ENCODE measurements at regions not wholly inside any gene's neighbourhood (a gene's known extent, or its start where the extent isn't known, plus 50 kb on each side); places are given as distances from the start of the nearest gene placed in this dataset.
A peak's percentile ranks its signal among the peaks of the same experiment; 100 is the strongest.
"Not testable (repeated sequence)": the region's sequence is repeated elsewhere in the genome, so short reads cannot be mapped to it uniquely, and the experiment has no call there.

GRCh38 chr3:194867270-194867983, 181.7 kb downstream of the FAM43A start:
- H3K4me3 ChIP-seq (ENCODE audit: low read length), result no peak overlapping the region
- H3K9me3 ChIP-seq (ENCODE audit: insufficient read depth, low read depth, low read length), result no peaks in the 10 kb centered on the region
- peaks cover 24% of the 10 kb centered on the region for H3K4me1 ChIP-seq (ENCODE audit: insufficient read depth, low read length)
- no peak overlapping the region for H3K9ac ChIP-seq (ENCODE audit: low read depth, low read length)
- H3K36me3 ChIP-seq (ENCODE audit: insufficient read depth, low read length), result no peaks in the 10 kb centered on the region
- WGBS, result 87% methylated on average over 9 of the region's 13 CpGs
- 0 out of 2 replicates have a peak, but pooled peaks cover 4% of the 10 kb centered on the region for H3K27me3 ChIP-seq (ENCODE audit: insufficient read depth, low read length)
- H3K27ac ChIP-seq (ENCODE audit: low read depth, low read length), result no peak overlapping the region

GRCh38 chr3:194868831-194869230, 183.1 kb downstream of the FAM43A start:
- Histone ChIP-seq H3K4me1 (ENCODE audit: insufficient read depth, low read length) (peaks cover 27% of the 10 kb centered on the region), H3K27me3 (ENCODE audit: insufficient read depth, low read length) (no peaks in the 10 kb centered on the region), H3K36me3 (ENCODE audit: insufficient read depth, low read length) (no peaks in the 10 kb centered on the region), H3K27ac (ENCODE audit: low read depth, low read length) (no peak overlapping the region), H3K9me3 (ENCODE audit: insufficient read depth, low read depth, low read length) (no peaks in the 10 kb centered on the region), H3K9ac (ENCODE audit: low read depth, low read length) (no peak overlapping the region), H3K4me3 (ENCODE audit: low read length) (no peak overlapping the region)
- WGBS, result 87% methylated on average over 11 of the region's 11 CpGs

GRCh38 chr3:194869482-194870169, 183.9 kb downstream of the FAM43A start:
- Histone ChIP-seq H3K4me3 (ENCODE audit: low read length) (no peak overlapping the region), H3K27me3 (ENCODE audit: insufficient read depth, low read length) (no peaks in the 10 kb centered on the region), H3K36me3 (ENCODE audit: insufficient read depth, low read length) (no peaks in the 10 kb centered on the region), H3K9ac (ENCODE audit: low read depth, low read length) (no peak overlapping the region), H3K27ac (ENCODE audit: low read depth, low read length) (no peak overlapping the region), H3K9me3 (ENCODE audit: insufficient read depth, low read depth, low read length) (no peaks in the 10 kb centered on the region), H3K4me1 (ENCODE audit: insufficient read depth, low read length) (peaks cover 27% of the 10 kb centered on the region)
- WGBS, result 87% methylated on average over 14 of the region's 14 CpGs

GRCh38 chr3:194870394-194871110, 184.9 kb downstream of the FAM43A start:
- Histone ChIP-seq H3K9me3 (ENCODE audit: insufficient read depth, low read depth, low read length) (no peaks in the 10 kb centered on the region), H3K27me3 (ENCODE audit: insufficient read depth, low read length) (no peaks in the 10 kb centered on the region), H3K36me3 (ENCODE audit: insufficient read depth, low read length) (no peaks in the 10 kb centered on the region), H3K9ac (ENCODE audit: low read depth, low read length) (no peak overlapping the region), H3K4me3 (ENCODE audit: low read length) (no peak overlapping the region), H3K27ac (ENCODE audit: low read depth, low read length) (no peak overlapping the region), H3K4me1 (ENCODE audit: insufficient read depth, low read length) (peaks cover 27% of the 10 kb centered on the region)
- 75% methylated on average over 13 of the region's 13 CpGs for WGBS

- H3K36me3 ChIP-seq (ENCODE audit: insufficient read depth, low read length), result no peaks in the 10 kb centered on the region
- H3K9ac ChIP-seq (ENCODE audit: low read depth, low read length), result no peak overlapping the region
- H3K27me3 ChIP-seq (ENCODE audit: insufficient read depth, low read length), result no peaks in the 10 kb centered on the region
- no peak overlapping the region for H3K4me3 ChIP-seq (ENCODE audit: low read length)
- H3K9me3 ChIP-seq (ENCODE audit: insufficient read depth, low read depth, low read length), result no peaks in the 10 kb centered on the region
- H3K4me1 ChIP-seq (ENCODE audit: insufficient read depth, low read length), result peaks cover 27% of the 10 kb centered on the region
- WGBS, result 25% methylated on average over 12 of the region's 13 CpGs
- H3K27ac ChIP-seq (ENCODE audit: low read depth, low read length), result no peak overlapping the region
These were observed 185.6 kb downstream of the FAM43A start for GRCh38 chr3:194871143-194871863.

- H3K9me3 ChIP-seq (ENCODE audit: insufficient read depth, low read depth, low read length), result no peaks in the 10 kb centered on the region
- 48% methylated on average over 14 of the region's 14 CpGs for WGBS
- peak overlapping the region; percentile 22; the same call in 1 of the 2 replicates for H3K27ac ChIP-seq (ENCODE audit: low read depth, low read length)
- no peak overlapping the region for H3K4me3 ChIP-seq (ENCODE audit: low read length)
- H3K9ac ChIP-seq (ENCODE audit: low read depth, low read length), result no peak overlapping the region
- H3K36me3 ChIP-seq (ENCODE audit: insufficient read depth, low read length), result no peaks in the 10 kb centered on the region
- no peaks in the 10 kb centered on the region for H3K27me3 ChIP-seq (ENCODE audit: insufficient read depth, low read length)
- peaks cover 27% of the 10 kb centered on the region for H3K4me1 ChIP-seq (ENCODE audit: insufficient read depth, low read length)
These were observed 186.4 kb downstream of the FAM43A start for GRCh38 chr3:194871864-194872668.

GRCh38 chr3:194872669-194872977, 186.9 kb downstream of the FAM43A start:
- Histone ChIP-seq H3K27me3 (ENCODE audit: insufficient read depth, low read length) (no peaks in the 10 kb centered on the region), H3K9me3 (ENCODE audit: insufficient read depth, low read depth, low read length) (no peaks in the 10 kb centered on the region), H3K9ac (ENCODE audit: low read depth, low read length) (no peak overlapping the region), H3K4me3 (ENCODE audit: low read length) (no peak overlapping the region), H3K4me1 (ENCODE audit: insufficient read depth, low read length) (peaks cover 27% of the 10 kb centered on the region), H3K27ac (ENCODE audit: low read depth, low read length) (peak overlapping the region; percentile 49; the same call in 1 of the 2 replicates), H3K36me3 (ENCODE audit: insufficient read depth, low read length) (no peaks in the 10 kb centered on the region)
- 0% methylated on average over 2 of the region's 2 CpGs for WGBS

GRCh38 chr3:194873474-194873873, 187.8 kb downstream of the FAM43A start:
- H3K9me3 ChIP-seq (ENCODE audit: insufficient read depth, low read depth, low read length); H3K9ac ChIP-seq (ENCODE audit: low read depth, low read length); H3K36me3 ChIP-seq (ENCODE audit: insufficient read depth, low read length); H3K27ac ChIP-seq (ENCODE audit: low read depth, low read length); H3K27me3 ChIP-seq (ENCODE audit: insufficient read depth, low read length); H3K4me3 ChIP-seq (ENCODE audit: low read length): not testable (repeated sequence)
- 91% methylated on average over 10 of the region's 10 CpGs for WGBS
- peaks cover 27% of the 10 kb centered on the region for H3K4me1 ChIP-seq (ENCODE audit: insufficient read depth, low read length)

- no peak overlapping the region for H3K9ac ChIP-seq (ENCODE audit: low read depth, low read length)
- no peaks in the 10 kb centered on the region for H3K9me3 ChIP-seq (ENCODE audit: insufficient read depth, low read depth, low read length)
- H3K36me3 ChIP-seq (ENCODE audit: insufficient read depth, low read length), result no peaks in the 10 kb centered on the region
- peaks cover 27% of the 10 kb centered on the region for H3K4me1 ChIP-seq (ENCODE audit: insufficient read depth, low read length)
- no peak overlapping the region for H3K4me3 ChIP-seq (ENCODE audit: low read length)
- WGBS, result 94% methylated on average over 5 of the region's 5 CpGs
- H3K27me3 ChIP-seq (ENCODE audit: insufficient read depth, low read length), result no peaks in the 10 kb centered on the region
- H3K27ac ChIP-seq (ENCODE audit: low read depth, low read length), result no peak overlapping the region
These were observed 188.5 kb downstream of the FAM43A start for GRCh38 chr3:194874206-194874605.

GRCh38 chr3:194874783-194875182, 189.1 kb downstream of the FAM43A start:
- H3K27ac ChIP-seq (ENCODE audit: low read depth, low read length), result no peak overlapping the region
- no peaks in the 10 kb centered on the region for H3K27me3 ChIP-seq (ENCODE audit: insufficient read depth, low read length)
- no peak overlapping the region for H3K4me3 ChIP-seq (ENCODE audit: low read length)
- no peak overlapping the region for H3K9ac ChIP-seq (ENCODE audit: low read depth, low read length)
- H3K9me3 ChIP-seq (ENCODE audit: insufficient read depth, low read depth, low read length), result no peaks in the 10 kb centered on the region
- WGBS, result 83% methylated on average over 9 of the region's 9 CpGs
- peaks cover 27% of the 10 kb centered on the region for H3K4me1 ChIP-seq (ENCODE audit: insufficient read depth, low read length)
- no peaks in the 10 kb centered on the region for H3K36me3 ChIP-seq (ENCODE audit: insufficient read depth, low read length)
